ENCODE measurements at regions not wholly inside any gene's neighbourhood (a gene's known extent, or its start where the extent isn't known, plus 50 kb on each side); places are given as distances from the start of the nearest gene placed in this dataset.

DNA sequence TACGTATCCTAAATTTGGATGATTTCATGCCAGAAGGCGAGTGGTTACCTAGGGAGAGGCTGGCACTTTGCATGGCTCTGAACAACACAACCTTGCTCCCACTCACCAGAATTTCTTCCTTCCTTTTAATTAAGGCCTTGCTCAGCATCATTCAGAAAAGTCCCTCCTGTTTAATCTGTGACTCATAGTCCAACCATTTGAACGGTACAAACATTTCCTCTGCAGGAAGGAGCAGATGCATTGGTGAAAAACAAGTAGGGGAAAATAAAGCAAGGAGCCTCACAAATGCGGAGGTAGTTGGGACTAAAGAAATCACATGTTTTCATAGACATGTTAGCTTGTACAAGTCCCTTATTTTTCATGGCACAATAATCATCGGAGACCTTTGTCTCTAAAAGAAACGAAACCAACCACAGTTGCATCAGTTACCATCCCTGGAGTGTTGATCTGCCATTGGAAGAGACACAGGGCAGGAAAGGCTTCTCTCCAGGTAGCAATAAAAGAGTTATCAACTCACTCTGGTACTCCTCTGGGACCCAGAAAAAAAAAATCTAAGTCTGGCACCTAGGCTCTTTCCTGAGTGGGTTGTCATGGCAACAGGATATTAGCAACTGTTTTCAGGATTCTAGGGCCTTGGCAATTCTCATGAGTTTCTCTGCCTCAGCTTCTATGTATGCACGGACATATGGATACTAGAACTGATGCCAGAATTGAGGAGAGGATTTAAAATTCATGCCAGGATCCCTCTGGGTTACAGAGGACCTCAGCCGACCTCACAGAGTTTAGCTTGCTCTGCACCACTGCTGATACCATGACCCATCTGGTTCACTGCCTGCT, 255.4 kb upstream of the ARPP21 start:
- Histone ChIP-seq H3K36me3 (ENCODE audit: low read depth, missing control alignments) (no peaks in the 10 kb centered on the region), H3K27ac (no peak overlapping the region)

DNA sequence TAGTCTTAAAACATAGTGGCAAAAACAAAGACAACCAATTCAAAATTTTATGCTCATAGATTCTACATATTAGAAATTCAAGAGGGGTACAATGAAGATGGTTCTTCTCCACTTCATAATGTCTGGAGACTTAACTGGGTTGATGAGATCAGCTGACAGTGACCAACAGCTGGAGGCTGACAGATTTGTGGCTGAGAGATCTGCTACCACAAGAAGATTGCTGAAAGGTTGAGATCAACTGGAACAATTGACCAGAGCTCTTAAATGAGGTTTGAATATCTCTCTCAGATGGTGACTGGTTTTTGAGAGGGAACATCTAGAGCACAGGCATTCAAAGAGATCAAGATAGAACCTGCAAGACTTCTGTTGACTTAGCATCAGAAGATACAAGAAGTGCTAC, 254.1 kb upstream of the ARPP21 start:
- Histone ChIP-seq H3K36me3 (ENCODE audit: low read depth, missing control alignments) (no peaks in the 10 kb centered on the region), H3K9me3 (no peaks in the 10 kb centered on the region), H3K4me1 (no peaks in the 10 kb centered on the region), H3K27me3 (no peaks in the 10 kb centered on the region), H3K4me3 (no peak overlapping the region), H3K27ac (no peak overlapping the region)
- no peak for DNase-seq
- TF ChIP-seq, protein P1, sequence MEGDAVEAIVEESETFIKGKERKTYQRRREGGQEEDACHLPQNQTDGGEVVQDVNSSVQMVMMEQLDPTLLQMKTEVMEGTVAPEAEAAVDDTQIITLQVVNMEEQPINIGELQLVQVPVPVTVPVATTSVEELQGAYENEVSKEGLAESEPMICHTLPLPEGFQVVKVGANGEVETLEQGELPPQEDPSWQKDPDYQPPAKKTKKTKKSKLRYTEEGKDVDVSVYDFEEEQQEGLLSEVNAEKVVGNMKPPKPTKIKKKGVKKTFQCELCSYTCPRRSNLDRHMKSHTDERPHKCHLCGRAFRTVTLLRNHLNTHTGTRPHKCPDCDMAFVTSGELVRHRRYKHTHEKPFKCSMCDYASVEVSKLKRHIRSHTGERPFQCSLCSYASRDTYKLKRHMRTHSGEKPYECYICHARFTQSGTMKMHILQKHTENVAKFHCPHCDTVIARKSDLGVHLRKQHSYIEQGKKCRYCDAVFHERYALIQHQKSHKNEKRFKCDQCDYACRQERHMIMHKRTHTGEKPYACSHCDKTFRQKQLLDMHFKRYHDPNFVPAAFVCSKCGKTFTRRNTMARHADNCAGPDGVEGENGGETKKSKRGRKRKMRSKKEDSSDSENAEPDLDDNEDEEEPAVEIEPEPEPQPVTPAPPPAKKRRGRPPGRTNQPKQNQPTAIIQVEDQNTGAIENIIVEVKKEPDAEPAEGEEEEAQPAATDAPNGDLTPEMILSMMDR (IDR thresholded peaks at IDR 0.05): no peak
- intact Hi-C loops (cut with DNase I; ENCODE audit: low total_unique reads): no loop called here

More for the DNA sequence above, 255.4 kb upstream of the ARPP21 start:
- no peaks in the 10 kb centered on the region for H3K9me3 ChIP-seq
- H3K4me3 ChIP-seq: no peak overlapping the region
- WGBS, 2 donors: 55 to 65% methylated on average over 8 of the region's 8 CpGs
- DNase-seq: no peak
- H3K4me1 ChIP-seq: no peaks in the 10 kb centered on the region
- no peaks in the 10 kb centered on the region for H3K27me3 ChIP-seq
- intact Hi-C loops (cut with DNase I; ENCODE audit: low total_unique reads): no loop called here
- no peak for TF ChIP-seq POLR2A (IDR thresholded peaks at IDR 0.05)
- TF ChIP-seq, protein P1 (IDR thresholded peaks at IDR 0.05): no peak

DNA sequence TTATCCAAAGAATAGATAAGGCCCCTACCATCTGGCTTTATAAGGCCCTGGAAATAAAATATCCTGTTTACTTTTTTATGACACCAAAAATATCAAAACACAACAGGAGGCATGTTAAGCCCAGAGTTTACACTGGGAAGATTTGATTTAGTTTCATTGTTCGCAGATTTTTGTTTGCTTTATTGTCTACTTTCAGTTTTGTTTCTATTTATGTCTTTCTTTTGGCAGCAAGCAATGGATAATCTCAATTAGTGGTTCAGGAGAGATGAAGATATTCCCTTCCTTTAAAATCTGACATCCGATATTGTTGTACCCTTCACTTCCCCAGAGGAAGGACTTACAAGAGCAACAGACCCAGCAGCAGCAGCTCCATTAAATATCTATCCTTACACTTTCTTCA, 249.4 kb upstream of the ARPP21 start:
- H3K27me3 ChIP-seq: no peaks in the 10 kb centered on the region
- no peak overlapping the region for H3K4me3 ChIP-seq
- no peak overlapping the region for H3K27ac ChIP-seq
- no peaks in the 10 kb centered on the region for H3K4me1 ChIP-seq
- H3K36me3 ChIP-seq (ENCODE audit: low read depth, missing control alignments): no peaks in the 10 kb centered on the region
- intact Hi-C loops (cut with DNase I; ENCODE audit: low total_unique reads): no loop called here
- 24 to 32% methylated on average over 2 of the region's 2 CpGs for WGBS, 2 donors
- TF ChIP-seq, protein P1 (IDR thresholded peaks at IDR 0.05): no peak
- TF ChIP-seq POLR2A (IDR thresholded peaks at IDR 0.05): no peak
- no peaks in the 10 kb centered on the region for H3K9me3 ChIP-seq
- no peak for DNase-seq

DNA sequence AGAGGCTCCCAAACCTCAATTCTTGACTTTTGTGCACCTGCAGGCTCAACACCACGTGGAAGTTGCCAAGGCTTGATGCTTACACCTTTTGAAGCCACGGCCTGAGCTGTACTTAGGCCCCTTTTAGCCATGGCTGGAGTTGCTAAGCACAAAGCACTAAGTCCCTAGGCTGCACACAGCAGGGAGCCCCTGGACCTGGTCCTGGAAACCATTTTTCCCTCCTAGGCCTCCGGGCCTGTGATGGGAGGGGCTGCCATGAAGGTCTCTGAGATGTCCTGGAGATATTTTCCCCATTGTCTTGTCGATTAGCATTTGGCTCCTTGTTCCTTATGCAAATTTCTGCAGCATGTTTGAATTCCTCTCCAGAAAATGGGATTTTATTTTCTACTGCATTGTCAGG, 247.1 kb upstream of the ARPP21 start:
- Histone ChIP-seq H3K4me1 (no peaks in the 10 kb centered on the region), H3K27me3 (no peaks in the 10 kb centered on the region), H3K4me3 (no peak overlapping the region), H3K27ac (no peak overlapping the region), H3K9me3 (no peaks in the 10 kb centered on the region), H3K36me3 (ENCODE audit: low read depth, missing control alignments) (no peaks in the 10 kb centered on the region)
- DNase-seq: no peak
- intact Hi-C loops (cut with DNase I; ENCODE audit: low total_unique reads): no loop called here
- WGBS, 2 donors: 81 to 82% methylated on average over 3 to 4 of the region's 4 CpGs
- TF ChIP-seq POLR2A (IDR thresholded peaks at IDR 0.05): no peak
- TF ChIP-seq, protein P1 (IDR thresholded peaks at IDR 0.05): no peak
